Esophagus squamous epithelium (tissue), 4 donors: ENCODE measurements at regions not wholly inside any gene's neighbourhood (a gene's known extent, or its start where the extent isn't known, plus 50 kb on each side); places are given as distances from the start of the nearest gene placed in this dataset.

Experiments used
- CTCF ChIP-seq, 6 experiments: fragments of 450-650 bp in 4 of 6; fragments of 200-600 bp in 2 of 6; sonication (generic) in 2 of 6; IDR thresholded peaks; one replicate each; pipeline ENCODE4 v1.5.1; 2016 to 2019; ENCODE audit warnings: antibody characterized with exemption in 6 of 6, mild to moderate bottlenecking in 4 of 6, moderate library complexity in 4 of 6
- POLR2A ChIP-seq, 4 donors: fragments of 450-650 bp; IDR thresholded peaks; one replicate each; pipeline ENCODE4 v1.6.1; 2017; ENCODE audit warnings: antibody characterized with exemption in 4 of 4, mild to moderate bottlenecking in 4 of 4, moderate library complexity in 3 of 4

DNA sequence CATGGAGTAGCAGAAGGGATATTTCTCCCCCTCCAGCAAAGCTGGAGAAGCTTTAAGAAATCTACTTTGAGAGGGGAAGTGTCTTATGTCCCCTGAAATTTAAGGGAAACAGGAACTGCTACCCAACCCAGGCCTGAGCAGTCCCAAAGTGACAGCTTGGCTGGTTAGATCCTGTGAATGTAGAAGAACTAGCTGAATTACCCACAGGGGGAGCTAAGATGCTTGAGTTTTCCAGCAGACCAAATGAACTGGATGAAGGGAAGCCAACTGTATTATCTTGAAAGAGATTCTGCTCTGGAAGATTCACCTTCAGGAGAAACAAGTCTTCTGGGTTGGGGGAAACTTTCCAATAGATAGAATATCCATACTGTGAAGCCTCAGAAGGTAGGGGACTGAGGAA lies 303.3 kb upstream of the MMS22L start:
- TF ChIP-seq CTCF (IDR thresholded peaks at IDR 0.05) (no peak), POLR2A (IDR thresholded peaks at IDR 0.05) (no peak)
